Upper lobe of right lung (tissue), 1 donor: ENCODE measurements at regions not wholly inside any gene's neighbourhood (a gene's known extent, or its start where the extent isn't known, plus 50 kb on each side); places are given as distances from the start of the nearest gene placed in this dataset.

Experiments
- ATAC-seq: fragments of 200-7000 bp; cut with Tn5 transposase; one replicate; pipeline ENCODE4 v1.9.1; 2020; ENCODE audit warnings: mild to moderate bottlenecking, moderate library complexity
- DNase-seq: peaks from one replicate; pipeline ENCODE4 v3.0.0-alpha.2; 2020
- H3K27ac ChIP-seq: fragments of 200-600 bp; one replicate; pipeline ENCODE4 v1.8.0; 2022
- H3K27me3 ChIP-seq: fragments of 200-600 bp; one replicate; pipeline ENCODE4 v1.8.0; 2022; ENCODE audit warnings: mild to moderate bottlenecking
- H3K36me3 ChIP-seq: fragments of 200-600 bp; one replicate; pipeline ENCODE4 v1.8.0; 2022
- H3K4me1 ChIP-seq: fragments of 200-600 bp; one replicate; pipeline ENCODE4 v1.8.0; 2022
- H3K4me3 ChIP-seq: fragments of 200-600 bp; one replicate; pipeline ENCODE4 v1.8.0; 2022; ENCODE audit warnings: mild to moderate bottlenecking
- H3K9me3 ChIP-seq: fragments of 200-600 bp; one replicate; pipeline ENCODE4 v1.8.0; 2022
- CTCF ChIP-seq: fragments of 200-600 bp; IDR thresholded peaks from one replicate; pipeline ENCODE4 v1.8.0; 2022; ENCODE audit warnings: antibody characterized with exemption
- intact Hi-C: fragments of 100-400 bp; cut with DNase I; formaldehyde crosslinking; loops from one replicate; pipeline ENCODE4 v1.11.0; 2022
- donor health status: DM: no; HTN: yes; CAD: no; lungs with severe emphysema.

- no peaks in the 10 kb centered on the region for H3K4me1 ChIP-seq
- TF ChIP-seq CTCF: no peak
- no peak for ATAC-seq
- no peaks in the 10 kb centered on the region for H3K9me3 ChIP-seq
- H3K27ac ChIP-seq: no peak overlapping the region
- no peaks in the 10 kb centered on the region for H3K36me3 ChIP-seq
- no peaks in the 10 kb centered on the region for H3K27me3 ChIP-seq
- no peak for DNase-seq
- intact Hi-C loops: no loop called here
- H3K4me3 ChIP-seq: no peak overlapping the region
Observed at GRCh38 chr18:69196336-69196735, 204.4 kb upstream of the DOK6 start.

GRCh38 chr18:69205925-69206324 is 194.8 kb upstream of the DOK6 start:
- no peaks in the 10 kb centered on the region for H3K36me3 ChIP-seq
- DNase-seq: no peak
- no peak for TF ChIP-seq CTCF
- H3K4me3 ChIP-seq: no peak overlapping the region
- no peak overlapping the region for H3K27ac ChIP-seq
- no peak for ATAC-seq
- H3K9me3 ChIP-seq: no peaks in the 10 kb centered on the region
- H3K4me1 ChIP-seq: no peaks in the 10 kb centered on the region
- intact Hi-C loops: no loop called here
- no peaks in the 10 kb centered on the region for H3K27me3 ChIP-seq

- H3K27me3 ChIP-seq: no peaks in the 10 kb centered on the region
- intact Hi-C loops: no loop called here
- no peaks in the 10 kb centered on the region for H3K36me3 ChIP-seq
- no peaks in the 10 kb centered on the region for H3K4me1 ChIP-seq
- H3K4me3 ChIP-seq: no peak overlapping the region
- no peak overlapping the region for H3K27ac ChIP-seq
- ATAC-seq (no peak), DNase-seq (no peak)
- H3K9me3 ChIP-seq: no peaks in the 10 kb centered on the region
- TF ChIP-seq CTCF: no peak
Observed at GRCh38 chr18:69208545-69208944, 192.1 kb upstream of the DOK6 start.

- H3K27ac ChIP-seq: no peak overlapping the region
- H3K4me1 ChIP-seq: no peaks in the 10 kb centered on the region
- no peaks in the 10 kb centered on the region for H3K27me3 ChIP-seq
- no peak overlapping the region for H3K4me3 ChIP-seq
- DNase-seq: no peak
- intact Hi-C loops: no loop called here
- no peaks in the 10 kb centered on the region for H3K36me3 ChIP-seq
- no peak for ATAC-seq
- no peak for TF ChIP-seq CTCF
- H3K9me3 ChIP-seq: no peaks in the 10 kb centered on the region
Observed at GRCh38 chr18:69209761-69210160, 190.9 kb upstream of the DOK6 start.

- Histone ChIP-seq H3K27me3 (no peaks in the 10 kb centered on the region), H3K9me3 (no peaks in the 10 kb centered on the region), H3K36me3 (no peaks in the 10 kb centered on the region), H3K27ac (no peak overlapping the region), H3K4me3 (no peak overlapping the region), H3K4me1 (no peaks in the 10 kb centered on the region)
- ATAC-seq: no peak
- DNase-seq: no peak
- no peak for TF ChIP-seq CTCF
- intact Hi-C loops: no loop called here
Observed at GRCh38 chr18:69213842-69214241, 186.8 kb upstream of the DOK6 start.

GRCh38 chr18:69215161-69215560 is 185.5 kb upstream of the DOK6 start:
- no peaks in the 10 kb centered on the region for H3K9me3 ChIP-seq
- no peak for ATAC-seq
- TF ChIP-seq CTCF: no peak
- intact Hi-C loops: no loop called here
- no peak overlapping the region for H3K27ac ChIP-seq
- H3K4me1 ChIP-seq: no peaks in the 10 kb centered on the region
- no peaks in the 10 kb centered on the region for H3K36me3 ChIP-seq
- DNase-seq: no peak
- no peaks in the 10 kb centered on the region for H3K27me3 ChIP-seq
- no peak overlapping the region for H3K4me3 ChIP-seq
